ENCODE measurements at regions not wholly inside any gene's neighbourhood (a gene's known extent, or its start where the extent isn't known, plus 50 kb on each side); places are given as distances from the start of the nearest gene placed in this dataset.

- no peak for DNase-seq
Measured at GRCh38 chr7:142389544-142389943, 131.7 kb upstream of the PRSS58 start.

GRCh38 chr7:142385491-142386340 lies 127.9 kb upstream of the PRSS58 start:
- DNase-seq = peak; percentile 16 to 40

- peak; percentile 28 to 36 for DNase-seq
Measured at GRCh38 chr7:142384493-142384922, 126.7 kb upstream of the PRSS58 start.

GRCh38 chr7:142383841-142384492 lies 126.1 kb upstream of the PRSS58 start:
- DNase-seq = peak in 1 of 2 donors; percentile 8

- no peak for DNase-seq
Measured at GRCh38 chr7:142381727-142382390, 124.0 kb upstream of the PRSS58 start.

- no peak for DNase-seq
Measured at GRCh38 chr7:142380069-142380468, 122.2 kb upstream of the PRSS58 start.

GRCh38 chr7:142379201-142379885 lies 121.5 kb upstream of the PRSS58 start:
- DNase-seq = no peak

- DNase-seq = no peak
Measured at GRCh38 chr7:142377567-142377966, 119.7 kb upstream of the PRSS58 start.

- DNase-seq = no peak
Measured at GRCh38 chr7:142376356-142376997, 118.6 kb upstream of the PRSS58 start.

- DNase-seq = no peak
Measured at GRCh38 chr7:142375710-142376313, 118.0 kb upstream of the PRSS58 start.

GRCh38 chr7:142372727-142373126 lies 114.9 kb upstream of the PRSS58 start:
- no peak for DNase-seq

- no peak for DNase-seq
Measured at GRCh38 chr7:142371586-142372377, 113.9 kb upstream of the PRSS58 start.

- no peak for DNase-seq
Measured at GRCh38 chr7:142365410-142365842, 107.6 kb upstream of the PRSS58 start.

- no peak for DNase-seq
Measured at GRCh38 chr7:142364551-142364950, 106.7 kb upstream of the PRSS58 start.

GRCh38 chr7:142362349-142362748 lies 104.5 kb upstream of the PRSS58 start:
- no peak for DNase-seq

GRCh38 chr7:142359694-142360279 lies 101.9 kb upstream of the PRSS58 start:
- DNase-seq = no peak

GRCh38 chr7:142357953-142358520 lies 100.2 kb upstream of the PRSS58 start:
- peak; percentile 19 to 30 for DNase-seq

- DNase-seq = no peak
Measured at GRCh38 chr7:142356166-142356565, 98.3 kb upstream of the PRSS58 start.

- no peak for DNase-seq
Measured at GRCh38 chr7:142355328-142355727, 97.5 kb upstream of the PRSS58 start.

Measured in stimulated activated CD4-positive, alpha-beta T cell treated with anti-CD3 and anti-CD28 coated beads, Interleukin-2, amount 100 ng/mL, for 48 hours (primary cell).